NCI-H526 (cell line): ENCODE measurements at regions not wholly inside any gene's neighbourhood (a gene's known extent, or its start where the extent isn't known, plus 50 kb on each side); places are given as distances from the start of the nearest gene placed in this dataset.
A peak's percentile ranks its signal among the peaks of the same experiment; 100 is the strongest.

Experiments
- DNase-seq, 2 experiments: peaks; one replicate each; lab custom pipeline; 2025; lab: John Stamatoyannopoulos, UW

GRCh38 chr1:90558754-90559378 lies 158.2 kb downstream of the BARHL2 start:
- DNase-seq = no peak

GRCh38 chr1:90558126-90558525 lies 159.0 kb downstream of the BARHL2 start:
- DNase-seq = no peak

GRCh38 chr1:90557706-90558105 lies 159.4 kb downstream of the BARHL2 start:
- DNase-seq = no peak

- DNase-seq = peak in 1 of 2 experiments; percentile 3
These were observed 166.3 kb downstream of the BARHL2 start for GRCh38 chr1:90550626-90551406.

GRCh38 chr1:90544356-90544755 lies 172.7 kb downstream of the BARHL2 start:
- DNase-seq = no peak

- no peak for DNase-seq
These were observed 179.3 kb downstream of the BARHL2 start for GRCh38 chr1:90537606-90538362.

GRCh38 chr1:90534663-90535295 lies 182.3 kb downstream of the BARHL2 start:
- DNase-seq = no peak

GRCh38 chr1:90534116-90534515 lies 183.0 kb downstream of the BARHL2 start:
- no peak for DNase-seq

- no peak for DNase-seq
These were observed 190.1 kb downstream of the BARHL2 start for GRCh38 chr1:90526954-90527353.

GRCh38 chr1:90522432-90522831 lies 194.7 kb downstream of the BARHL2 start:
- DNase-seq = no peak

- DNase-seq = no peak
These were observed 203.1 kb downstream of the BARHL2 start for GRCh38 chr1:90513956-90514355.

- DNase-seq = no peak
These were observed 204.7 kb downstream of the BARHL2 start for GRCh38 chr1:90512441-90512840.

GRCh38 chr1:90510143-90510542 lies 207.0 kb downstream of the BARHL2 start:
- DNase-seq = no peak

- DNase-seq = peak in 1 of 2 experiments; percentile 2
These were observed 207.7 kb downstream of the BARHL2 start for GRCh38 chr1:90509225-90510048.

GRCh38 chr1:90508376-90509167 lies 208.5 kb downstream of the BARHL2 start:
- DNase-seq = no peak

GRCh38 chr1:90507173-90507572 lies 209.9 kb downstream of the BARHL2 start:
- peak in 1 of 2 experiments; percentile 13 for DNase-seq

GRCh38 chr1:90505806-90506205 lies 211.3 kb downstream of the BARHL2 start:
- no peak for DNase-seq

- DNase-seq = peak; percentile 23 to 31
These were observed 212.6 kb downstream of the BARHL2 start for GRCh38 chr1:90504509-90504908.

- DNase-seq = no peak
These were observed 214.4 kb downstream of the BARHL2 start for GRCh38 chr1:90502696-90503095.

- no peak for DNase-seq
These were observed 214.9 kb downstream of the BARHL2 start for GRCh38 chr1:90502194-90502593.

- no peak for DNase-seq
These were observed 215.8 kb downstream of the BARHL2 start for GRCh38 chr1:90501281-90501680.
